ENCODE measurements at regions not wholly inside any gene's neighbourhood (a gene's known extent, or its start where the extent isn't known, plus 50 kb on each side); places are given as distances from the start of the nearest gene placed in this dataset.

GRCh38 chr2:226383461-226383860 lies 416.2 kb downstream of the IRS1 start:
- ChIA-PET CTCF (interaction anchor here (0.6 to 0.8 kb wide), 2 partner anchors 9 to 144 kb away, joined by 3 read pairs; no protein-coding TSS in a partner anchor), POLR2A (no interaction called here)
- Mint-ChIP-seq H3K36me3 (ENCODE audit: insufficient read depth, unreplicated experiment) (no peaks in the 10 kb centered on the region), H3K4me3 (ENCODE audit: unreplicated experiment) (no peak overlapping the region), H3K27ac (ENCODE audit: low read depth, unreplicated experiment) (no peak overlapping the region), H3K4me1 (ENCODE audit: insufficient read depth, unreplicated experiment) (peaks cover 5% of the 10 kb centered on the region), H3K9me3 (ENCODE audit: unreplicated experiment) (peaks cover 7% of the 10 kb centered on the region), H3K27me3 (ENCODE audit: insufficient read depth, unreplicated experiment) (no peaks in the 10 kb centered on the region)
- DNase-seq (ENCODE audit: unreplicated experiment): no peak
- intact Hi-C loops (cut with micrococcal nuclease): no loop called here
- BruUV-seq (replicated peaks): no TSS peak
- no peak for TF ChIP-seq CTCF (IDR thresholded peaks at IDR 0.05; ENCODE audit: unreplicated experiment)

GRCh38 chr2:226380679-226381078 lies 418.9 kb downstream of the IRS1 start:
- no TSS peak for BruUV-seq (replicated peaks)
- Mint-ChIP-seq H3K36me3 (ENCODE audit: insufficient read depth, unreplicated experiment) (no peaks in the 10 kb centered on the region), H3K27ac (ENCODE audit: low read depth, unreplicated experiment) (no peak overlapping the region), H3K9me3 (ENCODE audit: unreplicated experiment) (peaks cover 7% of the 10 kb centered on the region), H3K4me3 (ENCODE audit: unreplicated experiment) (no peak overlapping the region), H3K4me1 (ENCODE audit: insufficient read depth, unreplicated experiment) (peaks cover 5% of the 10 kb centered on the region), H3K27me3 (ENCODE audit: insufficient read depth, unreplicated experiment) (no peaks in the 10 kb centered on the region)
- no peak for TF ChIP-seq CTCF (IDR thresholded peaks at IDR 0.05; ENCODE audit: unreplicated experiment)
- ChIA-PET CTCF (interaction anchor here (0.6 kb wide), 1 partner anchor 722 kb away, joined by 4 read pairs; no protein-coding TSS in a partner anchor), POLR2A (no interaction called here)
- no peak for DNase-seq (ENCODE audit: unreplicated experiment)
- intact Hi-C loops (cut with micrococcal nuclease): no loop called here

- TF ChIP-seq CTCF (IDR thresholded peaks at IDR 0.05; ENCODE audit: unreplicated experiment): no peak
- no peak overlapping the region for H3K27ac Mint-ChIP-seq (ENCODE audit: low read depth, unreplicated experiment)
- ChIA-PET POLR2A (interaction anchor here (0.7 kb wide), 2 partner anchors 315 to 357 kb away, joined by 3 read pairs; no protein-coding TSS in a partner anchor), CTCF (interaction anchor here (0.6 kb wide), 1 partner anchor 318 kb away, joined by 3 read pairs; no protein-coding TSS in a partner anchor)
- H3K9me3 Mint-ChIP-seq (ENCODE audit: unreplicated experiment): peaks cover 7% of the 10 kb centered on the region
- no peaks in the 10 kb centered on the region for H3K36me3 Mint-ChIP-seq (ENCODE audit: insufficient read depth, unreplicated experiment)
- peaks cover 5% of the 10 kb centered on the region for H3K4me1 Mint-ChIP-seq (ENCODE audit: insufficient read depth, unreplicated experiment)
- intact Hi-C loops (cut with micrococcal nuclease): no loop called here
- BruUV-seq (replicated peaks): no TSS peak
- DNase-seq (ENCODE audit: unreplicated experiment): no peak
- H3K27me3 Mint-ChIP-seq (ENCODE audit: insufficient read depth, unreplicated experiment): no peaks in the 10 kb centered on the region
- no peak overlapping the region for H3K4me3 Mint-ChIP-seq (ENCODE audit: unreplicated experiment)
Observed at GRCh38 chr2:226378753-226379705, 420.6 kb downstream of the IRS1 start.

- Mint-ChIP-seq H3K36me3 (ENCODE audit: insufficient read depth, unreplicated experiment) (no peaks in the 10 kb centered on the region), H3K27ac (ENCODE audit: low read depth, unreplicated experiment) (no peak overlapping the region), H3K4me1 (ENCODE audit: insufficient read depth, unreplicated experiment) (peaks cover 5% of the 10 kb centered on the region), H3K9me3 (ENCODE audit: unreplicated experiment) (peaks cover 7% of the 10 kb centered on the region), H3K27me3 (ENCODE audit: insufficient read depth, unreplicated experiment) (no peaks in the 10 kb centered on the region), H3K4me3 (ENCODE audit: unreplicated experiment) (no peak overlapping the region)
- no TSS peak for BruUV-seq (replicated peaks)
- ChIA-PET POLR2A (no interaction called here), CTCF (no interaction called here)
- no peak for TF ChIP-seq CTCF (IDR thresholded peaks at IDR 0.05; ENCODE audit: unreplicated experiment)
- DNase-seq (ENCODE audit: unreplicated experiment): no peak
- intact Hi-C loops (cut with micrococcal nuclease): no loop called here
Observed at GRCh38 chr2:226376516-226377180, 423.0 kb downstream of the IRS1 start.

Data from MCF 10A (cell line).